Chondrocyte (in vitro differentiated cells): ENCODE measurements at regions not wholly inside any gene's neighbourhood (a gene's known extent, or its start where the extent isn't known, plus 50 kb on each side); places are given as distances from the start of the nearest gene placed in this dataset.
"Not testable (repeated sequence)": the region's sequence is repeated elsewhere in the genome, so short reads cannot be mapped to it uniquely, and the experiment has no call there.

ENCODE experiments used
- DNase-seq: peaks from one replicate; pipeline ENCODE4 v3.0.0; 2021; ENCODE audit warnings: mixed read lengths, low spot score
- H3K27ac Mint-ChIP-seq: one replicate; pipeline ENCODE4 v1.8.0; 2021; ENCODE audit warnings: mild to moderate bottlenecking, moderate library complexity, mixed read lengths; ENCODE audit not compliant: unreplicated experiment
- H3K27me3 Mint-ChIP-seq: 2 replicates; pipeline ENCODE4 v1.8.0; 2021; ENCODE audit warnings: low read depth, mixed read lengths
- H3K36me3 Mint-ChIP-seq: 2 replicates; pipeline ENCODE4 v1.8.0; 2021; ENCODE audit warnings: low read depth, mixed read lengths
- H3K4me1 Mint-ChIP-seq: 2 replicates; pipeline ENCODE4 v1.8.0; 2021; ENCODE audit warnings: low read depth, mild to moderate bottlenecking, mixed read lengths
- H3K4me3 Mint-ChIP-seq: one replicate; pipeline ENCODE4 v1.8.0; 2021; ENCODE audit warnings: mild to moderate bottlenecking, moderate library complexity, mixed read lengths; ENCODE audit not compliant: unreplicated experiment
- H3K9me3 Mint-ChIP-seq: 2 replicates; pipeline ENCODE4 v1.8.0; 2021; ENCODE audit warnings: low read depth, mixed read lengths
- CTCF ChIP-seq: fragments of 200-600 bp; sonication (generic); IDR thresholded peaks from 2 replicates; pipeline ENCODE4 v1.5.0; 2021; ENCODE audit warnings: antibody characterized with exemption, mild to moderate bottlenecking, moderate library complexity

- no peak overlapping the region for H3K27ac Mint-ChIP-seq
- H3K9me3 Mint-ChIP-seq, result peaks cover 14% of the 10 kb centered on the region
- H3K4me1 Mint-ChIP-seq, result no peaks in the 10 kb centered on the region
- no peaks in the 10 kb centered on the region for H3K27me3 Mint-ChIP-seq
- no peaks in the 10 kb centered on the region for H3K36me3 Mint-ChIP-seq
- TF ChIP-seq CTCF, result no peak
- no peak overlapping the region for H3K4me3 Mint-ChIP-seq
- DNase-seq, result no peak
Observed at GRCh38 chrX:33908074-33908473, 224.0 kb downstream of the FAM47A start.

- Mint-ChIP-seq H3K27ac (no peak overlapping the region), H3K4me3 (no peak overlapping the region), H3K4me1 (no peaks in the 10 kb centered on the region), H3K9me3 (peaks cover 21% of the 10 kb centered on the region), H3K27me3 (no peaks in the 10 kb centered on the region), H3K36me3 (no peaks in the 10 kb centered on the region)
- no peak for TF ChIP-seq CTCF
- no peak for DNase-seq
Observed at GRCh38 chrX:33906971-33907370, 225.1 kb downstream of the FAM47A start.

GRCh38 chrX:33892670-33893069 lies 239.4 kb downstream of the FAM47A start:
- no peak for DNase-seq
- H3K36me3 Mint-ChIP-seq, result no peaks in the 10 kb centered on the region
- H3K27me3 Mint-ChIP-seq, result no peaks in the 10 kb centered on the region
- H3K27ac Mint-ChIP-seq, result no peak overlapping the region
- no peak overlapping the region for H3K4me3 Mint-ChIP-seq
- H3K9me3 Mint-ChIP-seq, result peaks cover 3% of the 10 kb centered on the region
- H3K4me1 Mint-ChIP-seq, result no peaks in the 10 kb centered on the region
- TF ChIP-seq CTCF, result no peak

GRCh38 chrX:33855251-33855650 lies 276.9 kb downstream of the FAM47A start:
- DNase-seq, result no peak
- no peaks in the 10 kb centered on the region for H3K4me1 Mint-ChIP-seq
- TF ChIP-seq CTCF, result no peak
- H3K27me3 Mint-ChIP-seq, result no peaks in the 10 kb centered on the region
- H3K27ac Mint-ChIP-seq, result no peak overlapping the region
- no peaks in the 10 kb centered on the region for H3K9me3 Mint-ChIP-seq
- H3K4me3 Mint-ChIP-seq, result no peak overlapping the region
- H3K36me3 Mint-ChIP-seq, result no peaks in the 10 kb centered on the region

- not testable (repeated sequence) for H3K27ac Mint-ChIP-seq, DNase-seq, H3K27me3 Mint-ChIP-seq, H3K4me1 Mint-ChIP-seq, H3K4me3 Mint-ChIP-seq, H3K36me3 Mint-ChIP-seq, H3K9me3 Mint-ChIP-seq
Observed at GRCh38 chrX:33852146-33852545, 280.0 kb downstream of the FAM47A start.

GRCh38 chrX:33840176-33840575 lies 291.9 kb downstream of the FAM47A start:
- no peak overlapping the region for H3K4me3 Mint-ChIP-seq
- no peaks in the 10 kb centered on the region for H3K36me3 Mint-ChIP-seq
- no peak for TF ChIP-seq CTCF
- H3K27me3 Mint-ChIP-seq, result no peaks in the 10 kb centered on the region
- H3K27ac Mint-ChIP-seq, result no peak overlapping the region
- peaks cover 5% of the 10 kb centered on the region for H3K9me3 Mint-ChIP-seq
- DNase-seq, result no peak
- H3K4me1 Mint-ChIP-seq, result no peaks in the 10 kb centered on the region
